HEK293T (cell line): ENCODE measurements at regions not wholly inside any gene's neighbourhood (a gene's known extent, or its start where the extent isn't known, plus 50 kb on each side); places are given as distances from the start of the nearest gene placed in this dataset.
"Not testable (repeated sequence)": the region's sequence is repeated elsewhere in the genome, so short reads cannot be mapped to it uniquely, and the experiment has no call there.

Experiments used
- CTCF ChIA-PET: fragments of 350-600 bp; formaldehyde crosslinking; extraction: SDS; loops from one replicate; lab custom pipeline; 2021; ENCODE audit warnings: antibody characterized with exemption, inconsistent platforms; lab: Yijun Ruan, JAX
- POLR2A ChIA-PET: fragments of 350-600 bp; formaldehyde crosslinking; extraction: SDS; loops from one replicate; lab custom pipeline; 2020; ENCODE audit warnings: antibody characterized with exemption, inconsistent platforms; lab: Yijun Ruan, JAX
- DNase-seq: peaks from one replicate; pipeline ENCODE4 v3.0.0; 2012; ENCODE audit warnings: mixed read lengths; ENCODE audit errors: extremely low spot score
- ARNT ChIP-seq: fragments of 450-650 bp; IDR thresholded peaks from 2 replicates; pipeline ENCODE4 v1.6.1; 2017; ENCODE audit warnings: mild to moderate bottlenecking
- BHLHE40 ChIP-seq: fragments of 450-650 bp; IDR thresholded peaks from 2 replicates; pipeline ENCODE4 v1.6.1; 2016; ENCODE audit warnings: mild to moderate bottlenecking, moderate library complexity, borderline replicate concordance
- CTBP1 ChIP-seq: fragments of 450-650 bp; IDR thresholded peaks from 2 replicates; pipeline ENCODE4 v1.6.1; 2016; ENCODE audit warnings: borderline replicate concordance
- ELF4 ChIP-seq: fragments of 450-650 bp; IDR thresholded peaks from 2 replicates; pipeline ENCODE4 v1.6.1; 2017; ENCODE audit warnings: antibody characterized with exemption
- FOXA1 ChIP-seq: fragments of 450-650 bp; IDR thresholded peaks from 2 replicates; pipeline ENCODE4 v1.6.1; 2016; ENCODE audit warnings: mild to moderate bottlenecking
- FOXK2 ChIP-seq: fragments of 450-650 bp; IDR thresholded peaks from 2 replicates; pipeline ENCODE4 v1.6.1; 2016; ENCODE audit warnings: mild to moderate bottlenecking
- FOXM1 ChIP-seq: fragments of 450-650 bp; IDR thresholded peaks from 2 replicates; pipeline ENCODE4 v1.6.1; 2017; ENCODE audit warnings: mild to moderate bottlenecking, borderline replicate concordance
- HDGF ChIP-seq: fragments of 450-650 bp; IDR thresholded peaks from 2 replicates; pipeline ENCODE4 v1.6.1; 2017; ENCODE audit warnings: antibody characterized with exemption, borderline replicate concordance
- L3MBTL2 ChIP-seq: fragments of 450-650 bp; conservative IDR thresholded peaks from 2 replicates; pipeline ENCODE4 v1.6.1; 2016; ENCODE audit warnings: mild to moderate bottlenecking
- LEF1 ChIP-seq: fragments of 450-650 bp; IDR thresholded peaks from 2 replicates; pipeline ENCODE4 v1.6.1; 2017; ENCODE audit warnings: mild to moderate bottlenecking, borderline replicate concordance
- NFRKB ChIP-seq: fragments of 450-650 bp; IDR thresholded peaks from 2 replicates; pipeline ENCODE4 v1.6.1; 2016; ENCODE audit warnings: mild to moderate bottlenecking, moderate library complexity
- SP1 ChIP-seq: fragments of 450-650 bp; IDR thresholded peaks from 2 replicates; pipeline ENCODE4 v1.6.1; 2017
- SUZ12 ChIP-seq: fragments of 450-650 bp; IDR thresholded peaks from 2 replicates; pipeline ENCODE4 v1.6.1; 2016; ENCODE audit warnings: mild to moderate bottlenecking
- TARDBP ChIP-seq: fragments of 450-650 bp; IDR thresholded peaks from 2 replicates; pipeline ENCODE4 v1.6.1; 2016
- ZNF384 ChIP-seq: fragments of 450-650 bp; IDR thresholded peaks from 2 replicates; pipeline ENCODE4 v1.6.1; 2016
- TF ChIP-seq, protein P1 (sequence below): fragments of 450-650 bp; IDR thresholded peaks from 2 replicates; pipeline ENCODE4 v1.6.1; 2016

DNA sequence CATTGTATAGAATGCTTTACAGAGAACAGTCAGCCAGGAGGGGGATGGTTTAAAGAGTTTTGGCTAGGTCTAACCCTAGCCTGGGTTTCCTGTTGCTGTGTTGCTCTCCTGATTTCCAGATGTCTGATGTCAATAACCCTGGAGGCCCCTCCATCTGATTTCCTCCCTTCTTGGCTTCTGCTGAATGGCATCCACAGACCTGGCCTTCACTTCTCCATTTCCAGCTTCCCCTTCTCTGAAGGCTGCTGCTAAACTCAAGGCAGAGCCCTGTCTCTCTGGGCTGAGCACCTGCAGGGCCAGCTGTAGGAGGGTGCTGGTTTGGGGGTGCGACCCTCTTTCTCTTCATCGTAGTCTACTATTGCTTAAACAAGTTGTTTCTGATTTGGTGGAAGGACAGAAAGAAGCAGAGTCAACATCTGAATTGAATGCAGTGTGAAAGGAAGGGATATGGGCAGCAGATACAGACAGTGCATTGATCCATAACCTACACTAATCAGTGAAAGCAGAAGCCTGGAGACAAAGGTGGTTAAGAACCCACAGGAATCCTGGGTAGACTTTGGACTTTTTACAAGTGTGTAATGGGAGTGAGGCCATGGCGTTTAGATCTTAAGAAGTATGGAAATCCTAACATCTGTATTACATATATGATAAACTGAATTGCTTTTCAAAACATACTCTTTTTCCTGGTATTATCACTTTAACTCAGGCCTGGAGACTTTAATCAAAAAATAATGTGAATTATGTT, 153.6 kb downstream of the HRH4 start:
- TF ChIP-seq LEF1, result no peak
- no peak for TF ChIP-seq ZNF384
- no peak for TF ChIP-seq TARDBP
- no peak for TF ChIP-seq ELF4
- TF ChIP-seq SUZ12, result no peak
- no peak for TF ChIP-seq FOXA1
- TF ChIP-seq FOXK2, result no peak
- TF ChIP-seq L3MBTL2, result no peak
- no peak for TF ChIP-seq SP1
- TF ChIP-seq BHLHE40, result no peak
- TF ChIP-seq FOXM1, result no peak
- TF ChIP-seq NFRKB, result no peak

DNA sequence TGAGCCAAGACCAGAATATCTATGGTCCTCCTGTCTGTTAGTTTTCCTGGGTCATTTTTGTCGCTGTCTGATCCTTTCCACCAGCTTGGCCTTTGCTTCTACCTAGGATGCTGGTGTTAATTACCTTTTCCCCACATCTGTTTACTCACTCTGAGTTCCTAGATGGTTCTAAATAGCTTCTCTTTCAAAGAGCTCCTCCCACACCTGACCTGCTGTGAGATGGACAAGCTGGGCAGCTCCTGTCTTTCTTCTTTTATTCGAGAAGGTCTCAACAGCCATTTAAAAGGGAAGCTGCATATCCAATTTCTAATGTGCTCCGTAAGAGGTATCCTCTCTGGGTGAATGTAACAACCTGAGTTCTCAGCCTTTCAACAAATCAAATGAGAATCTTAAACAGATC, 156.2 kb downstream of the HRH4 start:
- ChIA-PET CTCF (no interaction called here), POLR2A (no interaction called here)
- DNase-seq, result no peak
- TF ChIP-seq BHLHE40, result no peak
- no peak for TF ChIP-seq FOXK2
- TF ChIP-seq HDGF, result no peak
- TF ChIP-seq FOXM1, result no peak
- no peak for TF ChIP-seq LEF1
- TF ChIP-seq CTBP1, result no peak
- TF ChIP-seq TARDBP, result no peak
- no peak for TF ChIP-seq ELF4
- no peak for TF ChIP-seq SP1
- TF ChIP-seq ZNF384, result no peak
- no peak for TF ChIP-seq ARNT
- no peak for TF ChIP-seq SUZ12
- TF ChIP-seq L3MBTL2, result no peak
- TF ChIP-seq NFRKB, result no peak
- TF ChIP-seq, protein P1, sequence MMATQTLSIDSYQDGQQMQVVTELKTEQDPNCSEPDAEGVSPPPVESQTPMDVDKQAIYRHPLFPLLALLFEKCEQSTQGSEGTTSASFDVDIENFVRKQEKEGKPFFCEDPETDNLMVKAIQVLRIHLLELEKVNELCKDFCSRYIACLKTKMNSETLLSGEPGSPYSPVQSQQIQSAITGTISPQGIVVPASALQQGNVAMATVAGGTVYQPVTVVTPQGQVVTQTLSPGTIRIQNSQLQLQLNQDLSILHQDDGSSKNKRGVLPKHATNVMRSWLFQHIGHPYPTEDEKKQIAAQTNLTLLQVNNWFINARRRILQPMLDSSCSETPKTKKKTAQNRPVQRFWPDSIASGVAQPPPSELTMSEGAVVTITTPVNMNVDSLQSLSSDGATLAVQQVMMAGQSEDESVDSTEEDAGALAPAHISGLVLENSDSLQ, result no peak
- TF ChIP-seq FOXA1, result no peak

More for the DNA sequence above, 153.6 kb downstream of the HRH4 start:
- ChIA-PET CTCF (no interaction called here), POLR2A (no interaction called here)
- DNase-seq, result no peak

DNA sequence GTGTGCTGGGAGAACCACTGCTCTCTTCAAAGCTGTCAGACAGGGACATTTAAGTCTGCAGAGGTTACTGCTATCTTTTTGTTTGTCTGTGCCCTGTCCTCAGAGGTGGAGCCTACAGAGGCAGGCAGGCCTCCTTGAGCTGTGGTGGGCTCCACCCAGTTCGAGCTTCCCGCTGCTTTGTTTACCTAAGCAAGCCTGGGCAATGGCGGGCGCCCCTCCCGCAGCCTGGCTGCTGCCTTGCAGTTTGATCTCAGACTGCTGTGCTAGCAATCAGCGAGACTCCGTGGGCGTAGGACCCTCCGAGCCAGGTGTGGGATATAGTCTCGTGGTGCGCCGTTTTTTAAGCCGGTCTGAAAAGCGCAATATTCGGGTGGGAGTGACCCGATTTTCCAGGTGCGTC, 164.0 kb downstream of the HRH4 start:
- POLR2A ChIA-PET, CTCF ChIA-PET, DNase-seq: not testable (repeated sequence)

DNA sequence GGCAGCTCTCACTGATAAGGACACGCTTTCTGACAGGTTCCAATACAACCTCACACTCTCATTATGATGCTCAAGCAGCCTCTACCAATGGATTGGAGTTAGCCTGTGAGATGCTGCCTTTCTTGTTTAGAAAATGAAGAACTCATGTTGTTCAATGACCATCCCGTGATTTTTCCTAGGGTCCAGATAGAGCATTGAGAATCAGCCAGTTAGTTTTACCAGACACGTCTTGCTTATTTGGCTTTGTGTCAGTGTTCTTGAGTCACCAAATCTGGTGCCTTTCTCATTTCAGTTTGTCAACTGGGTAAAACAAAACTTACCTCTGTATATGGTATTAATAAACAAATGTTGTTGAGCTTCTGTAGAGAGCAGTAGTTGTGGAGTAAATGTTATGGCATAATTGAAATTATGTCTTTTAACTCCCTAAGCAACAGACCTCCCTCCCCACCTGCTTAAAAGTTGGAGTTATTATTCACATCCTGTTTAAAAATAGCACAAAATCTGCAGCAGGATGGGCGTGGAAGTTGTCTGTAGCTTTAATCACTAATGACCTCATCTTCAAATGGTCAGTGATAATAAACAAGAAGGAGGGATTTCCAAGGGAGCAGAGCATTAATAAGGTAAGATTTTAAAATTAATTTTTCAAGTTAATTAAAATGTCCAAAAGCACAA, 167.3 kb downstream of the HRH4 start:
- TF ChIP-seq, protein P1, result no peak
- no peak for TF ChIP-seq HDGF
- no peak for TF ChIP-seq ARNT
- TF ChIP-seq LEF1, result no peak
- no peak for TF ChIP-seq CTBP1
- TF ChIP-seq ELF4, result no peak
- no peak for TF ChIP-seq NFRKB
- no peak for TF ChIP-seq L3MBTL2
- TF ChIP-seq SUZ12, result no peak
- no peak for TF ChIP-seq FOXK2
- TF ChIP-seq FOXM1, result no peak
- no peak for TF ChIP-seq BHLHE40
- TF ChIP-seq SP1, result no peak
- no peak for TF ChIP-seq FOXA1
- no peak for TF ChIP-seq ZNF384
- DNase-seq, result no peak
- POLR2A ChIA-PET, result no interaction called here
- CTCF ChIA-PET, result interaction anchor here (1.5 kb wide), 1 partner anchor 139 kb away, joined by 3 read pairs; no protein-coding TSS in a partner anchor

DNA sequence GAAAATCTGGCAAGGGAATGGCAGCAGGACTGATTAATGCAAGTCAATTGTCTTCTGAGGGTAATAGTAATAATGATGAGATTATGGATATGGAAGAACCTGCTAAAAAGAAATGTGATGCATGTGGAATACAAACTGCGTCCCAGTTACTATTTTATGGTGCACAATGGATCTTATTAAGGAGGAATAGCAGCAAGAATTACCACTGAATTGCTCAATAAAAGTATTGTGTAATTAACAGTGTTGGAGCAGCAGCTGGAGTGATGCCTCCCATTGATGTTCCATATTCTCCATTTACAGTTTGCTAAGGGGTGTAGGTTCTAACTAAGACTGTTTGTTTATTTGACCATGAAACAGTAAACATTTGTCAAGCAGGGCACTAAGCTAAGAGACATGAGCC, 167.9 kb downstream of the HRH4 start:
- ChIA-PET POLR2A (no interaction called here), CTCF (interaction anchor here (1.5 kb wide), 1 partner anchor 139 kb away, joined by 3 read pairs; no protein-coding TSS in a partner anchor)
- TF ChIP-seq CTBP1 (no peak), HDGF (no peak), FOXA1 (no peak), ZNF384 (no peak), FOXK2 (no peak), ELF4 (no peak), BHLHE40 (no peak), TARDBP (no peak), ARNT (no peak), NFRKB (no peak), L3MBTL2 (no peak), FOXM1 (no peak), LEF1 (no peak)
- TF ChIP-seq, protein P1, result no peak
- DNase-seq, result no peak

DNA sequence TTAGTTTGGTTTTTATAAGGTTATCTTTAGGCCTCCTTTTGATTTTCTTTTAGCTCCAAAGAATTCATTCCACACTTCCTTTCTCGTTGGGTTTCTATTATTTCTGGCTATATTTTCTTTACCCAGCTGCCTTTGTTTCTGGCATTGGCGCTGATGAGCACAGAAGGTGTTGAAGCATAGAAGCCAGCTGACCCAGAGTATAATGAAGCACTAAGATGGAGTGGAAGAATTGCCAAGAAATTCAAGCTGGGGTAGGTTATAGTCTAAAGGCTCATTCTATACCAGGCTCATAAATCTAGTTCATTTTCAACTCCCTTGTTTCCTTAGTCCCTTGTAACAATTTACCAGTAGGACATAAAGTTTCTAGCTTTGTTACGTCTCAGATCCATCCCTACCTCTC, 169.5 kb downstream of the HRH4 start:
- POLR2A ChIA-PET, result no interaction called here
- CTCF ChIA-PET, result interaction anchor here (1.1 to 1.3 kb wide), 2 partner anchors 46 to 97 kb away, joined by 3 to 4 read pairs; no protein-coding TSS in a partner anchor
- no peak for DNase-seq
- TF ChIP-seq SUZ12, result no peak
- TF ChIP-seq FOXA1, result no peak
- TF ChIP-seq LEF1, result no peak
- TF ChIP-seq ARNT, result no peak
- TF ChIP-seq, protein P1, result no peak
- no peak for TF ChIP-seq ZNF384
- no peak for TF ChIP-seq FOXK2
- no peak for TF ChIP-seq ELF4
- no peak for TF ChIP-seq FOXM1
- TF ChIP-seq BHLHE40, result no peak
- TF ChIP-seq SP1, result no peak
- no peak for TF ChIP-seq NFRKB
- no peak for TF ChIP-seq L3MBTL2
